Hematopoietic multipotent progenitor cell (in vitro differentiated cells): ENCODE measurements at regions not wholly inside any gene's neighbourhood (a gene's known extent, or its start where the extent isn't known, plus 50 kb on each side); places are given as distances from the start of the nearest gene placed in this dataset.
"Not testable (repeated sequence)": the region's sequence is repeated elsewhere in the genome, so short reads cannot be mapped to it uniquely, and the experiment has no call there.

Source experiments
- DNase-seq, 3 donors: peaks; one replicate each; pipeline ENCODE4 v3.0.0-alpha.2; 2011 to 2015; ENCODE audit warnings: low read depth in 2 of 3, low spot score in 2 of 3

DNA sequence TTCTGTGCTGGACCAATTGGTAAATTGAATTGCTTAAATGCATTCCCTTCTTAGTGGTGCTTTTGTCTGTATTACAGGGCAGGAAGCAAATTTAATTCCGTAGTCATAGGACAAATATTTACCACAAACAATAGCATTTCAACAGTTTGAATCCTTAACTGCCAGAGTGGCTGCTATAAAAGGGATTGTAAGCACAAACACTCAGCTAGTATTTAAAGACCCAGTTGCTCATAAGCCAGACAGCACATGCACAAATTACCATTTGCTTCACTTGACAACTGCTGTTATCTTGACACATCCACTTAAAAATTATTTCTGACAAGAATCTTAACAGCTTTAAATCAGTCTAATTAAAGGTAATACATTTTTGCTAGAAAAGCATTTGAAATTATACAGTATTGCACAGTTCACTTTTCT is 490.2 kb upstream of the ADAMTS9 start:
- no peak for DNase-seq

DNA sequence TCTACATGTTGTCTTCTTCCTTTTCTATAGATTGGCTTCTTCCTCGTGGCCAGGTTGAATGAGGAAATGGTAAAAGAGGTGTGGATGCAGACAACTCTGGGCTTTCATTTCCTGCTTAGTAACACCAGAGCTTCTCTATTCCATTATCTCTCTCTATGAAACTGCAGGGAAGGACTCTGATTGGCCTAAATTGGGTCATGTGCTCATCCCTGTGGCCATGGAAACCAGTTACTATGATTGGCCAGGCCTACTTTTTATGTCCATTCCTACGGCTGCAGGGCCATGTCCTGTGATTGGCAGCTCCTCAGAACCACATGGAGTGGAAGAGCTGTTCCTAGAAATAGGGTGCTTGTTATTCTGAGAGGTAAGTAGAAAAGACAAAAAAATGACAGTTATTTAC is 486.9 kb upstream of the ADAMTS9 start:
- no peak for DNase-seq

DNA sequence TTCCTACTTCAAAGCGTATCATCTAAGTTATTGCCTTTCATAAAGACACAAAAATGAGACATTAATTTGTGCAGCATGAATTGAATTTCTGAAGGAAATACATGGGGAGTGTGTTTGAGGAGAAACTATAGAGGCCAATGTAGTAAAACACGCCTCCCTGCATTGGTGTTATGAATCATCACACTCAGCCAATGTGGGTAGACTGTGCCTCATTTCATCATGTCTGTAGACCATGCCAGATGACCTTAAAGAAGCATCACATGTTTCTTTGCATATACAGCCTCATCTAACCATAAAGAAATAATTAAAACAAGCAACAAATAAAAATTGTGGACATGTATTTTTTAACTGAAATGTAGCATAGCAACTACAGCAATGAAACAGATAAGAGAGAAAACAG is 486.0 kb upstream of the ADAMTS9 start:
- DNase-seq = no peak

DNA sequence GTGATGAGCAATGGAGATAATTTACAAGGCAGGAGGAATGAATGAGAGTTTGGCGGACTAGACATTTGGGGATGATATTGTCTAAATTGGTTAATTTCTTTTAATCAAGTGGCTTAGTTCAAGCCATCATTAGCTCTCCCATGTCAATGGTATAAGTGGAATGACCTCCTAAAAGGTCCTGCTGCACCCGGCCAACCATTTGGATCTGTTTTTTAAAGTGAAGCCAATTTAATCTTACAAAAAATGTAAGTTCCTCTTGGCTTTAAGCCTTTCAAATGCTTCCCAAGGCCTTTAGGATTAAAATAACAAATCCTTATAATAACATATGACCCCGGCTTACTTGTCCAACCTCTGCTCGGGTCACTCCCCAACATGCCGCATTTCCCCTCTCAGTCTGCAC is 484.4 kb upstream of the ADAMTS9 start:
- no peak for DNase-seq

DNA sequence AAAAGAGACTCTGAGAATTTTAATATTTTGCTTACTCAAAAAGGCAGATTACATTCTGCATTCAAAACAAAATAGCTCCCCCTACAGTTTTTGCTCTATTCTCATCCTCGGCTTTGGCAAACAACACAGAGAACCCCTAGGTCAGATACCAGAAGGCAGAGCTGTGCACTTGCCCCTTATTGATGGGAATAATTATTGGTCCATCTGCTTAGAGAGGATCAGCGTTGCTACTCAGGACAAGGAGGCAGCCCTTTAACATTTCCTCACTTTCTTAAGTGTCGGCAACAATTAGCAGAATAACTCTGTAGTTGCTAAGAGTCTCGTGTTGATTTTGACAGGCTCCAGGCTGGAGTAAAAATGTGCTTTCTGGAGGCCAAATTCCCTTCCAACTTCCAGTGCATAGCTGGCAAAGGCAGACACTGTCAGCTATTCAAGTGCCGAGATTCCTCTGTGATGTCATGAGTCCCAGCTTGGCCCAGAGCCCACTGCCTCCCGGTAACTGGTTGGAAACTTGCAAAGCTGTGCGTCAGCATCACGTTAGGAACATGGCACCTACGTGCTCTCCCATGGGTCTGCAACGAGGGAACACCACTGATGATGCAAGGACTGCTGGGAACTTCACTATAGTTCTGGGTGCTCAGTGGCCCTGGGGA is 482.7 kb upstream of the ADAMTS9 start:
- peak in 1 of 3 donors; percentile 14 for DNase-seq

DNA sequence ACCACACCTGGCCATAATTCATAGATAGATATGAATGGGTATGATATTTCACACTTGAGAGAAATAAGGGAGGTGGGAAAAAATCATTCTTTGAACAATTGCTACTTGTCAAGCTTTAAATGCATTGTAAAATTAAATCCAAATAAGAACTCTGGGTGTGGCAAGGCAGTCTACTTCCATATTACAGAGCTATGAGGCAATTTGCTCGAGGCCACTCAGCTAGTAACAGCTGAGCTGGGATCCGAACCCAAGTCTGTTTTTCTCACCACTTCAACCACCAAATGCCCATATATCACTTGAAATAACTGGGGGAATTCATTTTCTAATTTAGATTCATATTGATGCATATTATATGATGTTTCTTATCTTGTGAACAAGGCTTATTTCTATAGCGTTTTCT is 482.2 kb upstream of the ADAMTS9 start:
- no peak for DNase-seq

DNA sequence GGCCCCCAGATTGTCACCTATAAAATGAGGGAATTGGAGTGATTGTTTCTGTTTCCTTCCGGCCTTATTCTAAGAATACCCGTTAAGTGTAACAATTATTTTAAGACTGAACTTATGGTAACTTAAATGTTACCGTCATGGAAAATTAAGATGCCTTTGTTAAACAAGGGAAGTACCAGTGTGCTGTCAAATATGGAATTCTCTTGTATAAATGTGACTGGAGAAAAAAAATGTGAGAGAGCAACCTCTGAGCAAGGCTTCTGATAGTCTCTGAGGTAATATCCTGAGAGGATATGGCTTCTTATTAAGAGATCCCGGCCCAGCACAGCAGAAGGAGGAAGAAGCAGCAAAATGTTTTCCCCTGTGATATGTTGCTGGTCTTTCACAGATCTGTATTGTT is 480.7 kb upstream of the ADAMTS9 start:
- no peak for DNase-seq

DNA sequence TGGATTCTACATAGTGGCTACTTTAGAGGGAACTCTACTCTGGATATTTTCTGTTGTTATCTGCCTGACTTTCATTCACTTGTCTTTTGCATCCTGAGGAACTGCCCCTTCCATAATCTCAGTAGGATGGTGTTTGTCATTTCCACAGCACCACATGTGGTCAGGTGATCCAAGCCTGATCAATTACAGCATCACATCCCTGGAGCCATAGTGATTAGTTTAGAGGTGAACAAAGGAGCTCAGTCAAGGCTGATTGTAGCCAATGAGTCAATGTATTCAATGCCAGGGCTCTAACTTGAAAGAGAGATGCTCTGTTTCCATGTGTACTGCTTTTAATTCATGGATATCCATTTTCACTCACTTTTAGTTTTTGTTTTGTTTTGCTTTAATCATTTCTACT is 478.7 kb upstream of the ADAMTS9 start:
- DNase-seq = no peak

DNA sequence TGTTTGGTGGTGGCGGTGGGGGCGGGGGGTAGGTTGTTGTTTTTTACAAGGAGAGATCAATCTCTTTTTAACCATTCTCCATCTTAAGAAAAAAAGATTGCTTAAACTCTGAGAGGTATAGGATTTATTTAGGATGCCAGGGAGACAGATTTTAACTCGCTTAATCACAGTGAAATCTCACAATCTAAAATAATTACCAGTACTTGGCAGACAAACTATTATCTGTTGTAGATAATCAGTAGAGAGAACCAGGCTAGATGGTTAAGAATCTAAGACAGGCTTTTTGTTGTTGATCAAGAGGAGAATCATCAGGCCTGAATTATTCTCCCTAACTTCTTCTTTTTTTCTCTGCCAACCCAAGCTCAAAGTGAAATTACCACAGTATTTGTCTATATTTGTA is 470.2 kb upstream of the ADAMTS9 start:
- DNase-seq = no peak

GRCh38 chr3:65153850-65154512 is 466.2 kb upstream of the ADAMTS9 start:
- no peak for DNase-seq

- DNase-seq = no peak
These were observed 463.9 kb upstream of the ADAMTS9 start for GRCh38 chr3:65151666-65152065.

DNA sequence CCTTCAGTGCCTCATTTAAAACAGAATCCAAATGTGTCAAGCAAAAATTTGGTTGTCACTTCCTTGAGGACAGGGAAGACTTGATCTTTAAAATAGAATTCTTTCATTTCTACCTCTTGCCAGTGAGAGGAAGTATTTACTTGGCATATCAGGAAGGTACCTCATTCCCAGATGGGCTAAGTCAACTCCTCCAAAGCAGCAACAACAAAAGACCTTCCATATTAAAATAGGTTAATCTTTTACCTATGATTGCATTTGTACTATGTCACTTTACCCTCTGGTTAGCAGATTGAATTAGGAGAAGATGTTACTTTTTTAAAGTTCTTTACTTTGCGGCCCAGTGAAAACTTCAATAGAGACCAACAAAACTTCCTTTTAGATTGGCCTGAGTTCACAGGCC is 462.1 kb upstream of the ADAMTS9 start:
- no peak for DNase-seq

DNA sequence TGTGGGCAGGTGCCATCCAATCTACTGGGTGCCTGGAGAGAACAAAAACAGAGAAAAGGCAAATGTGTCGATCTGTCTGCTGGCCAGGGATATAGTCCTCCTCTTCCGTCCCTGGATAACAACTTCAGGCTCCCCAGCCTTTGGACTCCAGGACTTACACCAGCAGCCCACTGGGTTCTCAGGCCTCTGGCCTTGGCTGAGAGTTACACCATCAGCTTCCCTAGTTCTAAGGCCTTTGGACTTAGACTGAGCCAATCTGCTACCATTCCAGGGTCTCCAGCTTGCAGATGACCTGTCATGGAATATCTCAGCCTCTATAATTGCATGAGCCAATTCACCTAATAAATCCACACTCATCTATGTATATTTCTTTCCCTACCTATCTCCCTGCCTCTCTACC is 460.9 kb upstream of the ADAMTS9 start:
- no peak for DNase-seq

DNA sequence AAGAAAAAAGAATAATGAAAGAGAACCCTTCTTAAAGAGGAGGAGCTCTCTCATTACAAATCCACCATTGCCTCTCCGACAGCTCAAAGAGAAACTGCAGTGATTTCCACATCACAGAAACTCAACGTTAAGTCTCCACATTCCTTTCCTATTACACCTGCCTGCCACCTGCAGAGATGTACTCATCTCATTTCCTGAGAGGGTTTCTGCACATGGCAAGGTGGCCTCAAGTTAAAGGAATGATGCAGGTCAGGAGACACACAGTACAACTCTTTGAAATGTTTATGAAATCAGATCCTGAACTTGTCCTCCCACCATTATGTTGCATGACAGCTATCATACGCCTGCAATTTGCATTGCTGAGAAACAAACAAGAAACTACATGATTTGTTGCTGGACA is 458.4 kb upstream of the ADAMTS9 start:
- no peak for DNase-seq

DNA sequence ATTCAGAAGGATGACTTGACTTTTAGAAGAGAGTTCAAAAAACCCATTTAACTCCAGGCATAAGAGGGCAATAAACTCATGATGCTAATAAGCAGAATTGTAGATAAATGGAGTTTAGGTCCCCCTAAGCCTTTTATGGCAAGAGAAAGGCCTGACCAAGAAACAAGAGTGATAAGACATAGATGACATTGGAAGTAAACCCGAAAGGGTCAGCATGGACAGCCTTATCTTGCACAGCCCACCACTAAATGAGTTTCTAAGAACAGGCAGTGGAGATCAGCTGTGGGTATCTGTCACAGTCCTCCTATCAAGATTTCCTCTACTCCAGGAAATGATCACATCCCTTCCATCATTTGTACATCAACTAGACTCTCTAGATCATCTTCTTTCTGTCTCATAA is 457.9 kb upstream of the ADAMTS9 start:
- DNase-seq = no peak

DNA sequence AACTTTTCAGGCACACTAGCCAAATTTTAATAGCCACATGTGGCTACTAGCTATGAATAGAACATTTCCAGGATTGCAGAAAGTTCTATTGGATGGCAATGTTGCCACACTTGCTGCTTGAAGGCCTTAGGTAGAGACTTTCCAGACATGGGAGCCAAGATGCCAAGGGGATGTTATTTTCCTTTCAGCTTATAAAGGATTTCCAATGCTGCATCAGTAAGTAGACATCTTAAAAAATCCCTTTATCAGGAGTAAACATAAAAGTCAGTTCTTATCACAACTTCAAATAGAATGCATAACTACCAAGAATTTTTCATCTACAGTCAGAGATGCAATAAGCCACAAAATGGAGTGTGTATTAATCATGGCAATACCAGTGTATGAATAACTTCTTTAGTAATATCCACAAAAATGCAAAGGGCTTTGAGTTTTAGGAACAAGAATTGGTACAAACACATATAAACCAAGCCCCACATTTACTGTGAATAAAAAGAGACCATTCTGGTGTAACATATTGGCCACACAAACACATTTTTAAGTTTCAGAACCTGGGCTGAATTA is 457.1 kb upstream of the ADAMTS9 start:
- no peak for DNase-seq

DNA sequence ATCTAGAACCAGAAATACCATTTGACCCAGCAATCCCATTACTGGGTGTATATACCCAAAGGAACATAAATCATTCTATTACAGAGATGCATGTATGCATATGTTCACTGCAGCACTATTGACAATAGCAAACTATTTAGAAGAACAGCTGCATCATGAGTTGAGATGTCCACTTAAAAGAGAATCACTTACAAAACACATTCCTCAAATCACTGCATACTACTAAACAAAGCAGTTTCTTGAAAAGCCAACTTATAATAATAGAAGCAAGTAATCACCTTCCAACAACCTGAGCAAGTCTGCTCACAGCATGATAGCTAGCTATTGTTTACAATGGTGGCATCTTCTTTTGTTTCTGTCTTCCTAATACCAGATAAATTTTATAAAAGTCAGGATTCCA is 454.7 kb upstream of the ADAMTS9 start:
- DNase-seq = no peak

GRCh38 chr3:65138556-65138955 is 450.8 kb upstream of the ADAMTS9 start:
- no peak for DNase-seq

DNA sequence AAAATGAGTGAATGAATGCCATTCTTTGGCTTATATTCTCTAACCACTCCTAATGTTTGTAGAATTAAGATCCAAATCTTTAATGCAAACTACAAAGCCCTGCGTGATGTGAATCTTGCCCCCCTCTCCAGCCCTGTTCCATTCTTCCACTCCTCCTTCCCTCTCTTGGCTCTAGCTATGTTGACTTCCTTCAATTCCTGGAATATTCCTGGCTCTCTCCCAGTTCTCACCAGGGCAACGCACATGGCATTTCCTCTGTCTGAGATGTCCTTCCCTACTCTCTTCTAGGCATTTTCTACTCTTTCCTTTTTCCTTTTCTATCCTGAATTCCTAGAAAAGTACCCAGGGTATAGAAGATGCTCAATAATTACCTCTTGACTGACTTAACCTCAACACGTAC is 446.0 kb upstream of the ADAMTS9 start:
- not testable (repeated sequence) for DNase-seq

GRCh38 chr3:65130782-65131181 is 443.0 kb upstream of the ADAMTS9 start:
- no peak for DNase-seq

- DNase-seq = no peak
These were observed 440.5 kb upstream of the ADAMTS9 start for GRCh38 chr3:65128346-65128745.
